Mesenchymal stem cell (in vitro differentiated cells and primary cell): ENCODE measurements at regions not wholly inside any gene's neighbourhood (a gene's known extent, or its start where the extent isn't known, plus 50 kb on each side); places are given as distances from the start of the nearest gene placed in this dataset.

Experiments
- DNase-seq: peaks from one replicate; pipeline ENCODE4 v3.0.0-alpha.2; 2013
- H2AFZ ChIP-seq: one replicate; pipeline ENCODE4 v1.6.1; 2013; ENCODE audit warnings: low read depth, mild to moderate bottlenecking, control low read depth, inconsistent platforms, low read length, moderate library complexity
- H2AK5ac ChIP-seq: 2 replicates; pipeline ENCODE4 v1.6.1; 2013; ENCODE audit warnings: low read length, moderate library complexity, mild to moderate bottlenecking, inconsistent platforms; ENCODE audit not compliant: severe bottlenecking
- H2BK120ac ChIP-seq: one replicate; pipeline ENCODE4 v1.6.1; 2013; ENCODE audit warnings: low read depth, mild to moderate bottlenecking, inconsistent platforms, low read length, moderate library complexity
- H2BK12ac ChIP-seq, 2 experiments: one replicate each; pipeline ENCODE4 v1.6.1; 2013; ENCODE audit warnings: inconsistent platforms in 2 of 2, low read length in 2 of 2, mild to moderate bottlenecking in 2 of 2, moderate library complexity in 2 of 2, control low read depth in 1 of 2
- H2BK15ac ChIP-seq: one replicate; pipeline ENCODE4 v1.6.1; 2013; ENCODE audit warnings: mild to moderate bottlenecking, low read depth, inconsistent platforms; ENCODE audit not compliant: poor library complexity, severe bottlenecking
- H2BK5ac ChIP-seq: 2 replicates; pipeline ENCODE4 v1.6.1; 2013; ENCODE audit warnings: low read depth, mild to moderate bottlenecking, low read length, control low read depth, inconsistent platforms; ENCODE audit not compliant: poor library complexity, severe bottlenecking
- H3K14ac ChIP-seq, 2 experiments: one replicate each; pipeline ENCODE4 v1.6.1; 2013; ENCODE audit warnings: inconsistent platforms in 2 of 2, low read length in 2 of 2, control low read depth in 1 of 2, mild to moderate bottlenecking in 1 of 2, moderate library complexity in 1 of 2
- H3K18ac ChIP-seq, 2 experiments: one replicate each; pipeline ENCODE4 v1.6.1; 2013; ENCODE audit warnings: inconsistent platforms in 2 of 2, low read length in 2 of 2, control low read depth in 1 of 2, low read depth in 1 of 2, mild to moderate bottlenecking in 1 of 2
- H3K23ac ChIP-seq, 2 experiments: one replicate each; pipeline ENCODE4 v1.6.1; 2013; ENCODE audit warnings: inconsistent platforms in 2 of 2, low read length in 2 of 2, mild to moderate bottlenecking in 2 of 2, moderate library complexity in 2 of 2, control low read depth in 1 of 2
- H3K27ac ChIP-seq: 2 replicates; pipeline ENCODE4 v1.5.1; 2013; ENCODE audit warnings: mild to moderate bottlenecking, moderate library complexity, low read length, control low read depth, inconsistent platforms; ENCODE audit not compliant: poor library complexity, severe bottlenecking
- H3K27me3 ChIP-seq, 2 experiments: 2 replicates each; pipeline versions ENCODE4 v1.6.1 to v1.7.0; 2013; ENCODE audit warnings: low read length in 2 of 2, mild to moderate bottlenecking in 2 of 2, moderate library complexity in 2 of 2, control low read depth in 1 of 2, inconsistent platforms in 1 of 2; ENCODE audit not compliant: control insufficient read depth in 1 of 2, insufficient read depth in 1 of 2
- H3K36me3 ChIP-seq, 2 experiments: 2 replicates each; pipeline versions ENCODE4 v1.6.1 to v1.7.0; 2013; ENCODE audit warnings: low read length in 2 of 2, control low read depth in 1 of 2, inconsistent platforms in 1 of 2, low read depth in 1 of 2, mild to moderate bottlenecking in 1 of 2; ENCODE audit not compliant: insufficient read depth in 2 of 2, control insufficient read depth in 1 of 2
- H3K4ac ChIP-seq, 2 experiments: one replicate each; pipeline ENCODE4 v1.6.1; 2013; ENCODE audit warnings: inconsistent platforms in 2 of 2, low read length in 2 of 2, mild to moderate bottlenecking in 2 of 2, moderate library complexity in 2 of 2, control low read depth in 1 of 2, low read depth in 1 of 2
- H3K4me1 ChIP-seq: 2 replicates; pipeline ENCODE4 v1.6.1; 2013; ENCODE audit warnings: low read depth, low read length, control low read depth; ENCODE audit not compliant: control insufficient read depth, insufficient read depth
- H3K4me2 ChIP-seq: 2 replicates; pipeline ENCODE4 v1.6.1; 2013; ENCODE audit warnings: low read length, mild to moderate bottlenecking, inconsistent platforms; ENCODE audit not compliant: poor library complexity, severe bottlenecking
- H3K4me3 ChIP-seq, 2 experiments: 2 replicates each; pipeline versions ENCODE4 v1.5.1 to v1.7.0; 2013; ENCODE audit warnings: low read length in 2 of 2, mild to moderate bottlenecking in 2 of 2, control low read depth in 1 of 2, low read depth in 1 of 2; ENCODE audit not compliant: insufficient read depth in 1 of 2
- H3K79me1 ChIP-seq: replicated peaks from 2 replicates; pipeline ENCODE4 v1.6.1; 2013; ENCODE audit warnings: mild to moderate bottlenecking, control low read depth, low read length, inconsistent platforms; ENCODE audit not compliant: poor library complexity, severe bottlenecking
- H3K9ac ChIP-seq: 2 replicates; pipeline ENCODE4 v1.7.0; 2013; ENCODE audit warnings: mild to moderate bottlenecking, low read length, moderate library complexity
- H3K9me3 ChIP-seq: 2 replicates; pipeline ENCODE4 v1.7.0; 2013; ENCODE audit warnings: mild to moderate bottlenecking, low read length; ENCODE audit not compliant: control insufficient read depth
- H4K8ac ChIP-seq: one replicate; pipeline ENCODE4 v1.6.1; 2013; ENCODE audit warnings: inconsistent platforms, mild to moderate bottlenecking, low read length, moderate library complexity
- H4K91ac ChIP-seq: one replicate; pipeline ENCODE4 v1.6.1; 2013; ENCODE audit warnings: mild to moderate bottlenecking, low read length, inconsistent platforms
- WGBS: methylation state at CpG from one replicate; pipeline ENCODE4 v1.1.7; 2013; ENCODE audit warnings: mixed read lengths; 5-methylcytosine and 5-hydroxymethylcytosine counted together

DNA sequence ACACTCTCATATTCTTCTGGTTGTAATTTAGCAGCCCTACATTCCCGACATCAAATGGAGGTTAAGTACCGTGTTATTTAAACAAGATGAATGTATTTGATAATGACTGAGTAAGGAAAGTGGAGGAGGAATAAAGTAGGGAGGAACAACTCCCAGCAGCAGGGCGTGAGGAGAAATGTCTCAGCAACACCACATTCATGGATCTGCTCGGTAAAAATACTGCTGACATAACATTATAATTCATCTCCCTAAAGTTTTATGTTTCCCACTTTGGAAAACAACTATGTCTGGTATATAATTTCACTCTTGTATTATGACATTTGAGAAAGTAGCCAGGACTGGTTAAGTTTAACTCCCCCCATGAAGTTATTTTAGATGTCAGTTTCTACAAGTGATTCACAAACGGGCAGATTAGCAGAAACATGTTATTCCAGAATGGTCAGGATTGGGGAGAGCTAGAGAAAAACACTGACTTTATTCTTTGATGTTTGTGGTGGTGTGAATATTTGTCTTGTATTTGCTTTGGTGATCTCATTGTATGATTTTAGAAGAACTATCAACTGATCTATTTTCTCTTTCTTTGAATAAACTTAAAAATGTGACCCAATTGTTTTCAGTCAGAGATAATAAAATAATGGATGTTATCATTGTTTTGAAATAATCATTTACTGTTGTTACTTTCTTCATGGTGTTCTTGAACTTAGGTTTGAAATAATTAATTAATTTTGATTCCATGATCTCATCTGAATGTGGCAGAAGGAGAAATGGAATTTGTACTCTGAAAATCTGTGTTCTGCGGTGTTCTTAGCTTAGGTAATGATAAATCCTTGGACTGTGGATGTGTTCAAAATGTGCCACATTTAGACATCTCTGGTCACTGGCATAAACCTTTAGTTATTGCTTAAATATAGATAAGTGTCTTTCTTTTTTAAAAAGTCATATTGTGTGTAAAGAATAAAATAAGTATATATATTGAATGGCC is 303.6 kb upstream of the ZNF608 start:
- H4K91ac ChIP-seq = no peak overlapping the region

GRCh38 chr5:125050926-125051325 is 304.5 kb upstream of the ZNF608 start:
- Histone ChIP-seq H3K9me3 (no peaks in the 10 kb centered on the region), H2BK12ac (no peak overlapping the region), H3K27ac (no peak overlapping the region), H3K4me2 (no peak overlapping the region), H2BK15ac (no peak overlapping the region), H4K91ac (no peak overlapping the region), H3K18ac (no peak overlapping the region), H2BK5ac (no peak overlapping the region), H3K79me1 (no peaks in the 10 kb centered on the region), H3K14ac (no peak overlapping the region), H3K36me3 (no peaks in the 10 kb centered on the region), H3K27me3 (no peaks in the 10 kb centered on the region), H3K4me3 (no peak overlapping the region), H2AK5ac (no peak overlapping the region), H3K4me1 (no peaks in the 10 kb centered on the region), H4K8ac (no peak overlapping the region), H3K23ac (no peak overlapping the region), H2AFZ (no peak overlapping the region), H3K4ac (no peak overlapping the region), H2BK120ac (no peak overlapping the region), H3K9ac (no peak overlapping the region)
- DNase-seq = no peak
- no CpG with 5 or more reads among the region's 1 CpG for WGBS

More for the DNA sequence above, 303.6 kb upstream of the ZNF608 start:
- no peaks in the 10 kb centered on the region for H3K36me3 ChIP-seq
- no peak overlapping the region for H3K23ac ChIP-seq
- H3K9me3 ChIP-seq = no peaks in the 10 kb centered on the region
- no peak overlapping the region for H2BK12ac ChIP-seq
- H3K27ac ChIP-seq = no peak overlapping the region
- H2BK15ac ChIP-seq = no peak overlapping the region
- 88% methylated on average over 4 of the region's 6 CpGs for WGBS
- H2BK120ac ChIP-seq = no peak overlapping the region
- H2BK5ac ChIP-seq = no peak overlapping the region
- DNase-seq = no peak
- H2AFZ ChIP-seq = no peak overlapping the region
- H3K4me2 ChIP-seq = no peak overlapping the region
- no peaks in the 10 kb centered on the region for H3K79me1 ChIP-seq
- no peaks in the 10 kb centered on the region for H3K27me3 ChIP-seq
- H4K8ac ChIP-seq = no peak overlapping the region
- no peak overlapping the region for H3K4me3 ChIP-seq
- no peak overlapping the region for H2AK5ac ChIP-seq
- no peak overlapping the region for H3K4ac ChIP-seq
- no peak overlapping the region for H3K9ac ChIP-seq
- no peaks in the 10 kb centered on the region for H3K4me1 ChIP-seq
- no peak overlapping the region for H3K18ac ChIP-seq
- H3K14ac ChIP-seq = no peak overlapping the region

DNA sequence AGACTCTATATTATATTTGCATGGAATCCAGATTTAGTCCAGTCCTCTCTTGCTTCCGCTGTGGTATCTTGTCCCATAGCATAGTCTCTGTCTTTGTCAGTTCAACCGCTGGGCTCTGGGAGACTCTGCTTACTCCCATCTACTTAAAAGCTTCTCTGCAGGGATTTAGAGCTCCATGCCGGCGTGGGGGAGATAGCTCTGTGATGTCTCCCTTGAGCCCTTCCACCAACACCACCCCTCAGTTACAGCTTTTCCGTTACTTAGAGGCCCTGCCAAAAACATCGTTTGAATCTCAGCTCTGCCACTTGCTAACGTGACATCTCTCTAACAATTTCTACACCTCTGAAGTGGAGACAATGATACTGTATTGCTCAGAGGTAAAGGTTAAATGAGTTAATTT is 306.1 kb upstream of the ZNF608 start:
- Histone ChIP-seq H2AFZ (no peak overlapping the region), H3K27ac (no peak overlapping the region), H3K9ac (no peak overlapping the region), H2BK5ac (no peak overlapping the region), H3K9me3 (no peaks in the 10 kb centered on the region), H3K4me1 (no peaks in the 10 kb centered on the region), H3K14ac (no peak overlapping the region), H3K79me1 (no peaks in the 10 kb centered on the region), H3K4ac (no peak overlapping the region), H4K91ac (no peak overlapping the region), H3K4me2 (no peak overlapping the region), H3K27me3 (no peaks in the 10 kb centered on the region), H2BK120ac (no peak overlapping the region), H2BK12ac (no peak overlapping the region), H2BK15ac (no peak overlapping the region), H2AK5ac (peak overlapping the region; percentile 36), H3K4me3 (no peak overlapping the region), H4K8ac (no peak overlapping the region), H3K36me3 (no peaks in the 10 kb centered on the region), H3K18ac (no peak overlapping the region), H3K23ac (no peak overlapping the region)
- WGBS = 98% methylated on average over 4 of the region's 7 CpGs
- DNase-seq = no peak

DNA sequence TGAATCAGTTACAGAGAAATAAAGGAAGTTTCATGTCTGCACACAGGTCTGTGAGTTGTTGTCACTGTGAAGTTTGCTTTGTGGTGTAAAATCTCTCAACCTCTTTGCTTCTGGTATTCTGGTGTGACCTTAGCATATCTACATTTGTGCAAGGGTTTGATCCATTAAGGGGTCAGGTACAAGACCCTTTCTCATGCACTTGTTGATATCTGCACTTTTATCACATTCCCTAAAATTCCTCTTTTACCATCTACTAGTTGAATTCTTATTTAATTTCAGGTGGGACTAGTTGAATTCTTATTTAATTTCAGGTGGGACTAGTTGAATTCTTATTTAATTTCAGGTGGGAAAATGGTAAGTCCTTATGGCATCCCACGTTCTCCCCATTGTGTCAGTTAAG is 306.7 kb upstream of the ZNF608 start:
- Histone ChIP-seq H2BK5ac (no peak overlapping the region), H3K14ac (no peak overlapping the region), H4K8ac (no peak overlapping the region), H3K4me3 (no peak overlapping the region), H3K27ac (no peak overlapping the region), H3K36me3 (no peaks in the 10 kb centered on the region), H3K9me3 (no peaks in the 10 kb centered on the region), H2BK120ac (no peak overlapping the region), H3K27me3 (no peaks in the 10 kb centered on the region), H3K9ac (no peak overlapping the region), H4K91ac (no peak overlapping the region), H2BK12ac (no peak overlapping the region), H3K79me1 (no peaks in the 10 kb centered on the region), H3K4ac (no peak overlapping the region), H3K4me1 (no peaks in the 10 kb centered on the region), H2AFZ (no peak overlapping the region), H3K4me2 (no peak overlapping the region), H3K18ac (no peak overlapping the region), H2AK5ac (no peak overlapping the region), H3K23ac (no peak overlapping the region), H2BK15ac (no peak overlapping the region)
- WGBS = 100% methylated on average over 1 of the region's 1 CpG
- no peak for DNase-seq
